ENCODE measurements at regions not wholly inside any gene's neighbourhood (a gene's known extent, or its start where the extent isn't known, plus 50 kb on each side); places are given as distances from the start of the nearest gene placed in this dataset.
"Not testable (repeated sequence)": the region's sequence is repeated elsewhere in the genome, so short reads cannot be mapped to it uniquely, and the experiment has no call there.

DNA sequence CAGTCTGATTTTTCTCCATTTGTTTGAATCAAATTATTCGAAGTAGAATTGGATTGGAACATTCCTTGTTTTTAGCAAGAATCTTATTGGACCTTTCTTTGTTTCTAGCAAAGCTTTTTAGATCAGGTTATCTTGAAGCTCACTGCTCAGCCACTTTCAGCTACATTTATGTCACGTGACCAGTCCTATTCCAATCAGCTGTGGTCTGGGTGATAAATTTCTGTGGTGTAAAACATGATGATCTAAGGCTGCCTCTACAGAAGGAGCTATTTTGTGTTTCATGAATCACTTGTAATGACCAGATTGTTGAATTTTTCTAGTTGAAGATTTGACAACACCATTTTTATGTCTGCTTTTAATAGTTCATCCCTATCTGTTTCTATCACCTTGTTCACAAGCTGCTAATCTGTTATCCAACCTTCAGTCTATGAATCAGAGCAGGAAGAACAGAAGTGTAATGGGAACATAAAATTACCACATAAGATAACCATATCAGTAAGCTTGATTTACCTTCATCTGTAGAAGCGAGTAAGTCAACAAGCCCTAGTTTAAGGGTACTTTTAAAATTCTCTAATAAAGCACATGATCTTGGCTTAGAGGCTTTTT is 101.0 kb upstream of the MAP3K7 start:
- H2AFZ ChIP-seq (ENCODE audit: low read depth, low read length): no peak overlapping the region
- no peaks in the 10 kb centered on the region for H3K27me3 ChIP-seq (ENCODE audit: insufficient read depth, low read length)
- no peaks in the 10 kb centered on the region for H3K36me3 ChIP-seq (ENCODE audit: insufficient read depth, low read length)
- no peak overlapping the region for H3K4me3 ChIP-seq (ENCODE audit: low read length)
- H3K9me3 ChIP-seq (ENCODE audit: low read length): no peaks in the 10 kb centered on the region
- no peaks in the 10 kb centered on the region for H3K4me1 ChIP-seq (ENCODE audit: insufficient read depth, low read length)

- H3K9me3 ChIP-seq (ENCODE audit: low read length): no peaks in the 10 kb centered on the region
- no peak overlapping the region for H3K4me3 ChIP-seq (ENCODE audit: low read length)
- H3K4me1 ChIP-seq (ENCODE audit: insufficient read depth, low read length): no peaks in the 10 kb centered on the region
- H2AFZ ChIP-seq (ENCODE audit: low read depth, low read length): no peak overlapping the region
- no peaks in the 10 kb centered on the region for H3K36me3 ChIP-seq (ENCODE audit: insufficient read depth, low read length)
- H3K27me3 ChIP-seq (ENCODE audit: insufficient read depth, low read length): no peaks in the 10 kb centered on the region
Measured at GRCh38 chr6:90681863-90682262, 95.0 kb upstream of the MAP3K7 start.

DNA sequence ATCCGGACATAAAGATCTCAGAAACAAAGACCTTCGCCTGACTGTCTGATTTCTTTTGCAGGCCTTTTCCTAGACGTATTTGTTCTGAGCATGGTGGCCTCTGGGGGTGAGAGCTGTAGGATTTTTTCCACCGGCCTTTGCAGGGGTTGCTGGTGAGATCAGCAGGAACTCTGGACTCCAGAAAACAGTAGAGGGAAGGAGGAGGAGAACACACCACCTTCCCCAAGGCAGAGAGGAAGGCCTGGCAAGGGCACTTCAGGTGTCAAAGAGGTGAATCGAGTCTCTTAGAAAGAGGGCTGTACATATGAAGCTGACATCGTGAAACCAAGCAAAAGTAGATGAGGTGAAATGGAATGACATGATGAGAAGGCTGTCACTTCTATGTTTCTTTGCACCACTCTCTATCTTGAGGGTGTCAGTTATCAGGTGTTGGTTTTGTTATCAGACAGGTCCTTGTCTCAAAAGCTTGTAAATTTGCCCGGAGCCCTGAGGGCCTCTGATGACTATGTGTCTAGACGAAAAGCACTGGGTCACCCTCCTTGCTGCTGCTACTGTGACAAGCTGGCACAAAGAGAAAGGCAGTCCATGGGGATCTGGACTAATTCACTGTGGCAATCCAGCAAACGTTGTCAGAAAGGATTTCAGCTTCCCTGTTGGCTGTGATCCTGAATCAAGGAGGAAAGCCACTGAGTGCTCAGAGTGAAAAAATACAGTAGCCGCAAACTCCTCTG is 91.3 kb upstream of the MAP3K7 start:
- Histone ChIP-seq H3K27me3 (ENCODE audit: insufficient read depth, low read length) (no peaks in the 10 kb centered on the region), H3K9me3 (ENCODE audit: low read length) (no peaks in the 10 kb centered on the region), H2AFZ (ENCODE audit: low read depth, low read length) (no peak overlapping the region), H3K4me3 (ENCODE audit: low read length) (no peak overlapping the region), H3K4me1 (ENCODE audit: insufficient read depth, low read length) (no peaks in the 10 kb centered on the region), H3K36me3 (ENCODE audit: insufficient read depth, low read length) (no peaks in the 10 kb centered on the region)

- no peak overlapping the region for H3K4me3 ChIP-seq (ENCODE audit: low read length)
- H2AFZ ChIP-seq (ENCODE audit: low read depth, low read length): no peak overlapping the region
- no peaks in the 10 kb centered on the region for H3K4me1 ChIP-seq (ENCODE audit: insufficient read depth, low read length)
- H3K36me3 ChIP-seq (ENCODE audit: insufficient read depth, low read length): no peaks in the 10 kb centered on the region
- no peaks in the 10 kb centered on the region for H3K9me3 ChIP-seq (ENCODE audit: low read length)
- H3K27me3 ChIP-seq (ENCODE audit: insufficient read depth, low read length): no peaks in the 10 kb centered on the region
Measured at GRCh38 chr6:90677440-90677839, 90.6 kb upstream of the MAP3K7 start.

- no peak overlapping the region for H3K4me3 ChIP-seq (ENCODE audit: low read length)
- no peaks in the 10 kb centered on the region for H3K4me1 ChIP-seq (ENCODE audit: insufficient read depth, low read length)
- H3K27me3 ChIP-seq (ENCODE audit: insufficient read depth, low read length): no peaks in the 10 kb centered on the region
- H3K36me3 ChIP-seq (ENCODE audit: insufficient read depth, low read length): no peaks in the 10 kb centered on the region
- no peak overlapping the region for H2AFZ ChIP-seq (ENCODE audit: low read depth, low read length)
- H3K9me3 ChIP-seq (ENCODE audit: low read length): no peaks in the 10 kb centered on the region
Measured at GRCh38 chr6:90676516-90677300, 89.8 kb upstream of the MAP3K7 start.

DNA sequence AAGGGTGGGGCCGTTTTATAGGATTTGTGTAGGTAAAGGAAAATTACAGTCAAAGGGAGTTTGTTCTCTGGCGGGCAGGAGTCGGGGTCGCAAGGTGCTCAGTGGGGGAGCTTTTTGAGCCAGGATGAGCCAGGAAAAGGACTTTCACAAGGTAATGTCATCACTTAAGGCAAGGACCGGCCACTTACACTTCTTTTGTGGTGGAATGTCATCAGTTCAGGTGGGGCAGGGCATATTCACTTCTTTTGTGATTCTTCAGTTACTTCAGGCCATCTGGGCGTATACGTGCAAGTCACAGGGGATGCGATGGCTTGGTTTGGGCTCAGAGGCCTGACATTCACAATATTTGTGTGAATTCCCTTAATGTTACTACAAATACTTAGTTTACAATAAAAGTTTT is 88.2 kb upstream of the MAP3K7 start:
- not testable (repeated sequence) for H3K9me3 ChIP-seq (ENCODE audit: low read length); H2AFZ ChIP-seq (ENCODE audit: low read depth, low read length); H3K4me1 ChIP-seq (ENCODE audit: insufficient read depth, low read length); H3K27me3 ChIP-seq (ENCODE audit: insufficient read depth, low read length); H3K4me3 ChIP-seq (ENCODE audit: low read length); H3K36me3 ChIP-seq (ENCODE audit: insufficient read depth, low read length)

DNA sequence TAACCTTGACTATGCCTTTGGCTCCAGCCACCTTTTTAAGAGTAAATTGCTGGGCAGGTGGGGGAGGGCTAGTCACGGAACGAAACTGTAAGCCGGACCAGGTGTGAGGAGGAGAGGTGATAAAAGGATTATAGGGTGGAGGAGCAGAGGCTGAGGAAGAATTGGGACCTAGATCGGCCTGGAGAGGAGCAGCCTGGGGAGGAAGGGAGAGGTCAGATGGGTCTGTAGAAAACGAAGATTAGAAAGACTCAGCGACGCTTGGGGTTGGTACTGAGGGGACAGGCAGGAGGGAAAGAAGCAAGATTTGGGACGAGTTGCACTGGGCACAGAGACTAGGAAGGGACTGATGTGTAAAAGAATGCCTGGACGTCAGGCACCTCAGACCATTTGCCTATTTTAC is 87.2 kb upstream of the MAP3K7 start:
- H3K9me3 ChIP-seq (ENCODE audit: low read length); H3K27me3 ChIP-seq (ENCODE audit: insufficient read depth, low read length); H3K4me1 ChIP-seq (ENCODE audit: insufficient read depth, low read length): not testable (repeated sequence)

GRCh38 chr6:90669846-90670245 is 83.0 kb upstream of the MAP3K7 start:
- Histone ChIP-seq H3K4me1 (ENCODE audit: insufficient read depth, low read length) (no peaks in the 10 kb centered on the region), H3K36me3 (ENCODE audit: insufficient read depth, low read length) (no peaks in the 10 kb centered on the region), H3K27me3 (ENCODE audit: insufficient read depth, low read length) (no peaks in the 10 kb centered on the region), H3K4me3 (ENCODE audit: low read length) (no peak overlapping the region), H2AFZ (ENCODE audit: low read depth, low read length) (no peak overlapping the region), H3K9me3 (ENCODE audit: low read length) (no peaks in the 10 kb centered on the region)

More for the DNA sequence above, 87.2 kb upstream of the MAP3K7 start:
- not testable (repeated sequence) for H2AFZ ChIP-seq (ENCODE audit: low read depth, low read length); H3K36me3 ChIP-seq (ENCODE audit: insufficient read depth, low read length); H3K4me3 ChIP-seq (ENCODE audit: low read length)

GRCh38 chr6:90669420-90669819 is 82.5 kb upstream of the MAP3K7 start:
- Histone ChIP-seq H3K9me3 (ENCODE audit: low read length) (no peaks in the 10 kb centered on the region), H3K4me3 (ENCODE audit: low read length) (no peak overlapping the region), H3K27me3 (ENCODE audit: insufficient read depth, low read length) (no peaks in the 10 kb centered on the region), H3K36me3 (ENCODE audit: insufficient read depth, low read length) (no peaks in the 10 kb centered on the region), H3K4me1 (ENCODE audit: insufficient read depth, low read length) (no peaks in the 10 kb centered on the region), H2AFZ (ENCODE audit: low read depth, low read length) (no peak overlapping the region)

DNA sequence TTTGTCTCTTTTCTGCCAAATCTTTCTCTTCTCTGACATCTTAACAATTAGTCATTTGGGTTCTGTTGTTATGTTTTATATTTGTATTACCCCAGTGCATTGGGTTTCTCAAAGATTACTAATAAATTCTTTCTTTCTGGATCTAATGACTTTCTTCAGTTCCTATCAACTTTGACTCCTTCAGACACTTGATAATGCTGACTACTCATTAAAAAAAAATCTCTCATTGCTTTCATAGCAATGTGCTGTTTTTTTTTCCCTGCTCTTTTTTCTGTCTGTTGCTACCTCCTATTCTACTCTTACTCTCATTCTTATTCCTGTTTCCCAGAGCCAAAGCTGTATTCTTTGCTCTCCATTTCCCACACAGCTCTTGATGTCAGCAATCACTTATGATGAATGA is 81.3 kb upstream of the MAP3K7 start:
- Histone ChIP-seq H3K4me1 (ENCODE audit: insufficient read depth, low read length) (no peaks in the 10 kb centered on the region), H3K36me3 (ENCODE audit: insufficient read depth, low read length) (no peaks in the 10 kb centered on the region), H2AFZ (ENCODE audit: low read depth, low read length) (no peak overlapping the region), H3K4me3 (ENCODE audit: low read length) (no peak overlapping the region), H3K9me3 (ENCODE audit: low read length) (peaks cover under 1% of the 10 kb centered on the region), H3K27me3 (ENCODE audit: insufficient read depth, low read length) (no peaks in the 10 kb centered on the region)

- H3K36me3 ChIP-seq (ENCODE audit: insufficient read depth, low read length): no peaks in the 10 kb centered on the region
- no peak overlapping the region for H3K4me3 ChIP-seq (ENCODE audit: low read length)
- H3K27me3 ChIP-seq (ENCODE audit: insufficient read depth, low read length): no peaks in the 10 kb centered on the region
- H3K9me3 ChIP-seq (ENCODE audit: low read length): peaks cover 2% of the 10 kb centered on the region
- no peaks in the 10 kb centered on the region for H3K4me1 ChIP-seq (ENCODE audit: insufficient read depth, low read length)
- H2AFZ ChIP-seq (ENCODE audit: low read depth, low read length): no peak overlapping the region
Measured at GRCh38 chr6:90663873-90664272, 77.0 kb upstream of the MAP3K7 start.

GRCh38 chr6:90663106-90663505 is 76.2 kb upstream of the MAP3K7 start:
- no peak overlapping the region for H3K4me3 ChIP-seq (ENCODE audit: low read length)
- H3K4me1 ChIP-seq (ENCODE audit: insufficient read depth, low read length): no peaks in the 10 kb centered on the region
- peaks cover 2% of the 10 kb centered on the region for H3K9me3 ChIP-seq (ENCODE audit: low read length)
- no peak overlapping the region for H2AFZ ChIP-seq (ENCODE audit: low read depth, low read length)
- no peaks in the 10 kb centered on the region for H3K36me3 ChIP-seq (ENCODE audit: insufficient read depth, low read length)
- no peaks in the 10 kb centered on the region for H3K27me3 ChIP-seq (ENCODE audit: insufficient read depth, low read length)

- Histone ChIP-seq H3K4me1 (ENCODE audit: insufficient read depth, low read length) (no peaks in the 10 kb centered on the region), H2AFZ (ENCODE audit: low read depth, low read length) (no peak overlapping the region), H3K27me3 (ENCODE audit: insufficient read depth, low read length) (no peaks in the 10 kb centered on the region), H3K9me3 (ENCODE audit: low read length) (peaks cover 2% of the 10 kb centered on the region), H3K4me3 (ENCODE audit: low read length) (no peak overlapping the region), H3K36me3 (ENCODE audit: insufficient read depth, low read length) (no peaks in the 10 kb centered on the region)
Measured at GRCh38 chr6:90660931-90661330, 74.1 kb upstream of the MAP3K7 start.

Data from neuron (in vitro differentiated cells).